Lower lobe of right lung (tissue), 2 donors: ENCODE measurements at regions not wholly inside any gene's neighbourhood (a gene's known extent, or its start where the extent isn't known, plus 50 kb on each side); places are given as distances from the start of the nearest gene placed in this dataset.

Experiments used
- ATAC-seq, 2 donors: fragments of 200-7000 bp; cut with Tn5 transposase; one replicate each; pipeline ENCODE4 v1.9.1; 2020 to 2022; ENCODE audit warnings: mild to moderate bottlenecking in 2 of 2, moderate library complexity in 2 of 2
- DNase-seq: peaks from one replicate; pipeline ENCODE4 v3.0.0-alpha.2; 2020
- H3K27ac ChIP-seq: fragments of 200-600 bp; one replicate; pipeline ENCODE4 v1.8.0; 2022
- H3K27me3 ChIP-seq: fragments of 200-600 bp; one replicate; pipeline ENCODE4 v1.8.0; 2022; ENCODE audit warnings: low read depth
- H3K36me3 ChIP-seq: fragments of 200-600 bp; one replicate; pipeline ENCODE4 v1.8.0; 2022; ENCODE audit warnings: mild to moderate bottlenecking
- H3K4me1 ChIP-seq: fragments of 200-600 bp; one replicate; pipeline ENCODE4 v1.8.0; 2022
- H3K4me3 ChIP-seq: fragments of 200-600 bp; one replicate; pipeline ENCODE4 v1.8.0; 2022; ENCODE audit warnings: mild to moderate bottlenecking
- H3K9me3 ChIP-seq: fragments of 200-600 bp; one replicate; pipeline ENCODE4 v1.8.0; 2022
- intact Hi-C: fragments of 100-400 bp; cut with DNase I; formaldehyde crosslinking; loops from one replicate; pipeline ENCODE4 v1.11.0; 2022
- TF ChIP-seq, protein P1 (sequence below): fragments of 200-600 bp; IDR thresholded peaks from one replicate; pipeline ENCODE4 v1.8.0; 2022; ENCODE audit warnings: antibody characterized with exemption, mild to moderate bottlenecking
- donor health status: DM: no; HTN: yes; CAD: no; lungs with severe emphysema.

DNA sequence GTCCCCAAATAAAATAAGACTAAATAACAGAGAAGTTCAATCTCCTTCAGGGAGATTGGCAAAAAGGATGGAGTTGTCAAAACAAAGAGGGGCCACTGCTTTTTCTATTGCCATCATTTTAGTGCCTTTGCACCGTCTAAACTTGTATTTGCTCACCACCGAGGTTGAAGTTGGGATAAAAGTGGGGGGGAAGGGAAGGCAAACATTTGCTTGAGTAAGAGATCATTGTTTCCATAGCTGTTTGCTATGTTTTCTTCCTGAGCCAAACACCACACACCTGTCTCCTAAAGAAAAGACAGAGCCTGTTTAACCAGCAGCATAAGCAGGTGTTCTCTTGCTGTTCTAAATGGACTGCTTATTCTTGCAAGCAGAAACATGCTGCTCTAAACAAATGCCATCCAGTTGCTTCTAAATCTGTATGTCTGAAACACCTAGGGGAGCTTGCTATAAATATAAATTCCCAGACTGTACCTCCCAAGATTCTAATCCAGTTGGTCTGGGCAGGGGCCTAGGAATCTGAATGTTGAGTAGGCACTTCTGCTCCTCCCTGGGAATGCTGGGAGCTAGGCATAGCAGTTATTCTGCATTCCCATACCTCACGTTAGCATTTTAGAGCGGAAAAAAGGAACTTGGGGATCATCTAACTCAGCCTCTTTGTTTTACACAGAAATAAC is 179.4 kb upstream of the ARL4C start:
- no peak for DNase-seq
- intact Hi-C loops: no loop called here
- H3K27ac ChIP-seq: no peak overlapping the region
- peaks cover 16% of the 10 kb centered on the region for H3K4me1 ChIP-seq
- no peak overlapping the region for H3K4me3 ChIP-seq
- no peaks in the 10 kb centered on the region for H3K27me3 ChIP-seq
- no peaks in the 10 kb centered on the region for H3K36me3 ChIP-seq
- H3K9me3 ChIP-seq: no peaks in the 10 kb centered on the region
- TF ChIP-seq, protein P1, sequence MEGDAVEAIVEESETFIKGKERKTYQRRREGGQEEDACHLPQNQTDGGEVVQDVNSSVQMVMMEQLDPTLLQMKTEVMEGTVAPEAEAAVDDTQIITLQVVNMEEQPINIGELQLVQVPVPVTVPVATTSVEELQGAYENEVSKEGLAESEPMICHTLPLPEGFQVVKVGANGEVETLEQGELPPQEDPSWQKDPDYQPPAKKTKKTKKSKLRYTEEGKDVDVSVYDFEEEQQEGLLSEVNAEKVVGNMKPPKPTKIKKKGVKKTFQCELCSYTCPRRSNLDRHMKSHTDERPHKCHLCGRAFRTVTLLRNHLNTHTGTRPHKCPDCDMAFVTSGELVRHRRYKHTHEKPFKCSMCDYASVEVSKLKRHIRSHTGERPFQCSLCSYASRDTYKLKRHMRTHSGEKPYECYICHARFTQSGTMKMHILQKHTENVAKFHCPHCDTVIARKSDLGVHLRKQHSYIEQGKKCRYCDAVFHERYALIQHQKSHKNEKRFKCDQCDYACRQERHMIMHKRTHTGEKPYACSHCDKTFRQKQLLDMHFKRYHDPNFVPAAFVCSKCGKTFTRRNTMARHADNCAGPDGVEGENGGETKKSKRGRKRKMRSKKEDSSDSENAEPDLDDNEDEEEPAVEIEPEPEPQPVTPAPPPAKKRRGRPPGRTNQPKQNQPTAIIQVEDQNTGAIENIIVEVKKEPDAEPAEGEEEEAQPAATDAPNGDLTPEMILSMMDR: no peak
- ATAC-seq: no peak

DNA sequence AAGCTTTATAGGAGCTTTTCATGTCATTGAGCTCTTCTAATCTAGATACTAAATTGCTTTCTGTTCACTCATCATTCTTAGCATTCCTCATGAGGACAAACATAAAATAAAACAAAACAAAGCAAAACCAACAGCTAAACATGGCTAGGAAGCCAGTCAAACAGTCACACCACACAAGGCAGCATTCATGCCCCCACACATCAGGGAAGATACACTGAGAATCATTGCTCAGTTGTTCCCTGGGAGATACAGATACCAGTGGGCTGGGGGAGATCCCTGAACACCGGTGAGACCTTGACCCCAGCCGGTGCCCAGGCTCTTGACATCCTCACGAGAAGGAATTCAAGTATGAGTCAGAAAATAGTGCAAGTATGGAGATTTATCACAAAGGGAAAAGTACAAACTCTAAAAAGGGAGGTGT is 177.9 kb upstream of the ARL4C start:
- DNase-seq: no peak
- Histone ChIP-seq H3K9me3 (no peaks in the 10 kb centered on the region), H3K4me1 (peaks cover 9% of the 10 kb centered on the region), H3K4me3 (no peak overlapping the region), H3K27me3 (no peaks in the 10 kb centered on the region), H3K27ac (no peak overlapping the region), H3K36me3 (no peaks in the 10 kb centered on the region)
- intact Hi-C loops: no loop called here
- TF ChIP-seq, protein P1: no peak
- peak in 1 of 2 donors; percentile 18 for ATAC-seq

DNA sequence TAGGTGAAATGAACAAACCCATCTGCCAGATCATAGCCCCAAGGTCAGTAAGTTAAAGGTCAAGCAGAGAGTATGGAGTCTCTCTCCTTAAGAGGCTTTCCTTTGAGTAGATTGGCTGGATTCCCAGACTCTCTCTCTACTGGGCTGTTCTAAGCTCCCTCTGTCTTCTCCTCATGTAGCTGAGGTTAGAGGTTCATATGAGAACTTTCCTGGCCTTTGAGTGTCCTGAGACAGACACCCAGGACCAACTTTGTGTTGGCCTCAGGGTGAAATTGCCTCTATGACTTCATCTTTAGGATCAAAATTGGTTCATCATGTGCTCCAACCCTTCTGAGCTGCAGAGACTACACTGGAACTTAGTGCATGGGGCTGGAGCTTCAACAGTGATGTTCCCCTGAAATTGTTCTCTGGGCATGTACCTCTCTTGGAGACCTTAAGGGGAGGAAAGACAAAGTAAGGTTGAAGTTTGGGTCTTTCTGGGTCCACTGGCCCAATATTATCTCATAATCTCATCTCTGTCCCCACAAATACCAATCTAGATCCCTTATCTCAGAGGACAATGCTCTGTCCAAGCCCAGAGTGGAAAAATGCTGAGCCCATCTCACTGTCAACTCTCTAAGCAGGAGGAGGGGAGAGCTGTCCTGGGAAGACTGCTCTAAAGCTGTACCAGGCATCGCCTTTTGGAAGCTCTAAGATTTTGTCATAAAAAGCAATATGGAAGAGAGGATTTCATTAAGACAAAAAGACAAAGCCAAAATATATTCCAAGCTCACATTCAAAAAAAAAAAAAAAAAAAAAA is 177.3 kb upstream of the ARL4C start:
- H3K36me3 ChIP-seq: no peaks in the 10 kb centered on the region
- H3K4me3 ChIP-seq: no peak overlapping the region
- DNase-seq (no peak), ATAC-seq (no peak)
- H3K27me3 ChIP-seq: no peaks in the 10 kb centered on the region
- H3K4me1 ChIP-seq: peaks cover 2% of the 10 kb centered on the region
- no peaks in the 10 kb centered on the region for H3K9me3 ChIP-seq
- no peak overlapping the region for H3K27ac ChIP-seq
- intact Hi-C loops: no loop called here
- TF ChIP-seq, protein P1: no peak

DNA sequence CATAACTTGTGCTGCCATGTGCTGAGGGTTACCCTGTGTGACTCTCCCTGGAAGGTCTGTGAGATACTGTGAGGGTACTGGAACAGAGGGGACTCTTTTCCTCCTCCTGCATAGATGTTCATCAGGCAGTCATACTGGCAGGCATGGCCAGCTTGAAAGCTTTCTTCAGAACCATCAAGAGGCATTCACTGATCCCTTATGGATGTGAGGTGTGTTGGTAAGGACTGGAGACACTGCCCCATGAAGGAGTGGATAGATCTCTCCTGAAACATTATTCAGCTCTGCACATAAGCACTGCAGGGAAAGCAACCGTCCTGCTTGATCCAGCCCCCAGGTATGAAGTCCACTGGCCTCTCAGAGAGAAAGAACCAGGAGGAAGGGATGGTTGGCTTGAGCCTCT is 176.6 kb upstream of the ARL4C start:
- intact Hi-C loops: no loop called here
- DNase-seq: no peak
- no peaks in the 10 kb centered on the region for H3K36me3 ChIP-seq
- no peaks in the 10 kb centered on the region for H3K9me3 ChIP-seq
- H3K4me1 ChIP-seq: no peaks in the 10 kb centered on the region
- TF ChIP-seq, protein P1: no peak
- H3K27me3 ChIP-seq: no peaks in the 10 kb centered on the region
- no peak overlapping the region for H3K27ac ChIP-seq
- no peak overlapping the region for H3K4me3 ChIP-seq
- no peak for ATAC-seq

DNA sequence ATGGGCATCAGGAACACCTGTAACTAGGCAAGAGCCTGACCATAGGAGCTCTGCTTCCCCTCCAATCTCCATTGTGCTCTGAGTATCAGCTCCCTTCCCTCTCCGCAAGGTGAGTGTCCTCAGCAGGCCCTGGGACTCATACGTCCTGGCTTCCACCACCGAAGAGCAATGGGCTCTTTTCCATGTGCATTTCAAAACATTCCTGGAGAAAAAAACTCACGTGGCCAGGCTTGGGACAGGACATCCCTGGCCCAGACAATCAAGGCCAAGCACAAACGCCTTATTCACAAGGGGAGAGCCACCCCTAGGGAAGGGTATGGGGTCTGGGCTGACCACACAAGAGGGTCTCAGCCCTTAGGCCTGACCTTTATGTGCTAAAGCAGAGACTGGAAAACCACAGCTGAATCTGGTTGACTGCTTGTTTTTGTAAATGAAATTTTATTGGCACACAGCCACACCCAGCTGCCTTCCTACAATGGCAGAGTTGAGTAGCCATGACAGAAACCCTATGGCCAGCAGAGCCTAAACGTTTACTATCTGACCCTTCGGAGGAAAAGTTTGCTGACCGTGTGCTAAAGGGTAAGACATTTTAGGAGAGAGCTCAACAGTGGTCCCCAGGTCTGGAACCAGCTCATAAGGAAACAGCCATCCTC is 175.7 kb upstream of the ARL4C start:
- intact Hi-C loops: no loop called here

More for the DNA sequence above, 175.7 kb upstream of the ARL4C start:
- no peaks in the 10 kb centered on the region for H3K9me3 ChIP-seq
- ATAC-seq (no peak), DNase-seq (no peak)
- no peaks in the 10 kb centered on the region for H3K4me1 ChIP-seq
- TF ChIP-seq, protein P1: no peak
- H3K27me3 ChIP-seq: no peaks in the 10 kb centered on the region
- no peaks in the 10 kb centered on the region for H3K36me3 ChIP-seq
- H3K4me3 ChIP-seq: no peak overlapping the region
- H3K27ac ChIP-seq: no peak overlapping the region
